Liver (tissue), 8 donors: ENCODE measurements at regions not wholly inside any gene's neighbourhood (a gene's known extent, or its start where the extent isn't known, plus 50 kb on each side); places are given as distances from the start of the nearest gene placed in this dataset.

Experiments
- DNase-seq: peaks from one replicate; pipeline ENCODE4 v3.0.0-alpha.2; 2017; ENCODE audit warnings: low spot score
- H3K27ac ChIP-seq, 2 donors: one replicate each; pipeline ENCODE4 v1.7.0; 2013; ENCODE audit warnings: inconsistent platforms in 2 of 2, low read length in 2 of 2, control low read depth in 1 of 2, low read depth in 1 of 2, mild to moderate bottlenecking in 1 of 2
- H3K27me3 ChIP-seq, 4 donors: one replicate each; pipeline versions ENCODE4 v1.6.1 to v1.7.0; 2013; ENCODE audit warnings: low read length in 3 of 4, inconsistent platforms in 1 of 4, mild to moderate bottlenecking in 1 of 4, moderate library complexity in 1 of 4; ENCODE audit not compliant: control insufficient read depth in 4 of 4, insufficient read depth in 4 of 4
- H3K36me3 ChIP-seq, 4 donors: one replicate each; pipeline versions ENCODE4 v1.6.1 to v1.7.0; 2013; ENCODE audit warnings: low read length in 3 of 4, mild to moderate bottlenecking in 3 of 4, low read depth in 1 of 4, moderate library complexity in 1 of 4; ENCODE audit not compliant: control insufficient read depth in 4 of 4, insufficient read depth in 3 of 4
- H3K4me1 ChIP-seq, 4 donors: one replicate each; pipeline versions ENCODE4 v1.6.1 to v1.7.0; 2013; ENCODE audit warnings: low read length in 3 of 4, mild to moderate bottlenecking in 3 of 4, moderate library complexity in 1 of 4; ENCODE audit not compliant: control insufficient read depth in 4 of 4, insufficient read depth in 4 of 4
- H3K4me3 ChIP-seq, 3 donors: one replicate each; pipeline versions ENCODE4 v1.6.1 to v1.7.0; 2013; ENCODE audit warnings: low read length in 3 of 3, control low read depth in 1 of 3, low read depth in 1 of 3, mild to moderate bottlenecking in 1 of 3
- H3K9ac ChIP-seq, 2 donors: one replicate each; pipeline ENCODE4 v1.7.0; 2013; ENCODE audit warnings: low read length in 2 of 2, mild to moderate bottlenecking in 2 of 2, moderate library complexity in 2 of 2, control low read depth in 1 of 2, low read depth in 1 of 2
- H3K9me3 ChIP-seq, 4 donors: one replicate each; pipeline versions ENCODE4 v1.6.1 to v1.7.0; 2013; ENCODE audit warnings: low read length in 3 of 4; ENCODE audit not compliant: control insufficient read depth in 4 of 4
- EGR1 ChIP-seq, 2 donors: IDR thresholded peaks; 2 replicates each; pipeline ENCODE4 v1.6.1; 2016 to 2018; ENCODE audit warnings: antibody characterized with exemption in 2 of 2, low read depth in 2 of 2
- FOXA1 ChIP-seq: IDR thresholded peaks from 2 replicates; pipeline ENCODE4 v1.6.1; 2016; ENCODE audit warnings: antibody characterized with exemption
- FOXA2 ChIP-seq: IDR thresholded peaks from 2 replicates; pipeline ENCODE4 v1.6.1; 2016; ENCODE audit warnings: antibody characterized with exemption
- GABPA ChIP-seq, 2 donors: IDR thresholded peaks in 1 of 2; conservative IDR thresholded peaks in 1 of 2; 2 replicates each; pipeline ENCODE4 v1.6.1; 2016; ENCODE audit warnings: antibody characterized with exemption in 2 of 2, mild to moderate bottlenecking in 1 of 2, moderate library complexity in 1 of 2
- HNF4A ChIP-seq, 2 donors: conservative IDR thresholded peaks; 2 replicates each; pipeline ENCODE4 v1.6.1; 2016; ENCODE audit warnings: antibody characterized with exemption in 2 of 2, mild to moderate bottlenecking in 2 of 2
- JUND ChIP-seq, 2 donors: IDR thresholded peaks; 2 replicates each; pipeline ENCODE4 v1.6.1; 2016; ENCODE audit warnings: antibody characterized with exemption in 2 of 2
- NR2F2 ChIP-seq: IDR thresholded peaks from 2 replicates; pipeline ENCODE4 v1.6.1; 2016; ENCODE audit warnings: antibody characterized with exemption
- RAD21 ChIP-seq, 2 donors: IDR thresholded peaks; 2 replicates each; pipeline ENCODE4 v1.6.1; 2016; ENCODE audit warnings: antibody characterized with exemption in 2 of 2, mild to moderate bottlenecking in 2 of 2
- RXRA ChIP-seq, 2 donors: IDR thresholded peaks; 2 replicates each; pipeline ENCODE4 v1.6.1; 2017 to 2018; ENCODE audit warnings: antibody characterized with exemption in 2 of 2, mild to moderate bottlenecking in 1 of 2
- SP1 ChIP-seq: IDR thresholded peaks from 2 replicates; pipeline ENCODE4 v1.6.1; 2018; ENCODE audit warnings: antibody characterized with exemption, mild to moderate bottlenecking
- WGBS: extraction: QIAGEN DNeasy Blood & Tissue Kit; methylation state at CpG from one replicate; pipeline ENCODE4 v1.1.7; 2013; 5-methylcytosine and 5-hydroxymethylcytosine counted together
- TF ChIP-seq, protein P1 (sequence below): IDR thresholded peaks from 2 replicates; pipeline ENCODE4 v1.6.1; 2016; ENCODE audit warnings: antibody characterized with exemption, mild to moderate bottlenecking
- TF ChIP-seq, protein P2 (sequence below): IDR thresholded peaks from 2 replicates; pipeline ENCODE4 v1.6.1; 2016; ENCODE audit warnings: antibody characterized with exemption
- TF ChIP-seq, protein P3 (sequence below): fragments of 150-350 bp; IDR thresholded peaks from 2 replicates; pipeline ENCODE4 v1.5.1; 2017; ENCODE audit warnings: improper control_type of control experiment, low read depth, low read length; ENCODE audit not compliant: missing input control
- TF ChIP-seq, protein P4 (sequence below): IDR thresholded peaks from 2 replicates; pipeline ENCODE4 v1.6.1; 2016; ENCODE audit warnings: antibody characterized with exemption
- donor health status: healthy.
- donor health status: healthy.
- donor health status: healthy.
- donor health status: healthy.
- donor health status: healthy.

DNA sequence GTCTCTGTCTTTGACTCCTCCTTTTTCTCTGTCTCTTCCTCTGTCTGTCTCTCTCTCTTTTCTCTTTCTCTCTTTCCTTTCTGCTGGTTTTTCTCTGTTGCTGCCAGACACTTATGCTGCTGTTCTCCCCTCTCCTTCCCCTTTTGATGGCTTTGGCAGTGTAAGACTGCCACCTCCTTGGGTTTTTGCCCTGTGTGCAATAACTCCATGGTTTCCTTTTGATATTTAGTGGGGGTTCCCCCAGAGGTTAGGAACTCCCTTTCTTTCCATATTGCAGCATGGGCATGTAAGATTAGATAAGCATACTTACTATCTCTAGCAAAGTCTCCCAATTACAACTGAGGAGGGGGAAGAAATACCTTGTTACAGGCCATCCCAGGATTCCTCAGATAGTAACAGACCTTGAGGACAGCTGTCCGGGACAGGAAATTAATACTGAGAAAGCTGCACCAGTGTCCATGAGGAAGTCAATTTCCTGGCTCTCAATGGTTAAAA lies 333.8 kb upstream of the RBMY1B start:
- Histone ChIP-seq H3K4me3 (no peak overlapping the region), H3K27ac (no peak overlapping the region), H3K27me3 (no peaks in the 10 kb centered on the region), H3K36me3 (no peaks in the 10 kb centered on the region), H3K4me1 (no peaks in the 10 kb centered on the region), H3K9me3 (no peaks in the 10 kb centered on the region), H3K9ac (no peak overlapping the region)
- TF ChIP-seq RAD21 (IDR thresholded peaks at IDR 0.05) (no peak), GABPA (IDR thresholded peaks at IDR 0.05 in 1 of 2, conservative IDR thresholded peaks at IDR 0.05 in 1 of 2) (no peak), HNF4A (conservative IDR thresholded peaks at IDR 0.05) (no peak), EGR1 (IDR thresholded peaks at IDR 0.05; ENCODE audit: low read depth in 2 of 2) (no peak)
- TF ChIP-seq, protein P1, sequence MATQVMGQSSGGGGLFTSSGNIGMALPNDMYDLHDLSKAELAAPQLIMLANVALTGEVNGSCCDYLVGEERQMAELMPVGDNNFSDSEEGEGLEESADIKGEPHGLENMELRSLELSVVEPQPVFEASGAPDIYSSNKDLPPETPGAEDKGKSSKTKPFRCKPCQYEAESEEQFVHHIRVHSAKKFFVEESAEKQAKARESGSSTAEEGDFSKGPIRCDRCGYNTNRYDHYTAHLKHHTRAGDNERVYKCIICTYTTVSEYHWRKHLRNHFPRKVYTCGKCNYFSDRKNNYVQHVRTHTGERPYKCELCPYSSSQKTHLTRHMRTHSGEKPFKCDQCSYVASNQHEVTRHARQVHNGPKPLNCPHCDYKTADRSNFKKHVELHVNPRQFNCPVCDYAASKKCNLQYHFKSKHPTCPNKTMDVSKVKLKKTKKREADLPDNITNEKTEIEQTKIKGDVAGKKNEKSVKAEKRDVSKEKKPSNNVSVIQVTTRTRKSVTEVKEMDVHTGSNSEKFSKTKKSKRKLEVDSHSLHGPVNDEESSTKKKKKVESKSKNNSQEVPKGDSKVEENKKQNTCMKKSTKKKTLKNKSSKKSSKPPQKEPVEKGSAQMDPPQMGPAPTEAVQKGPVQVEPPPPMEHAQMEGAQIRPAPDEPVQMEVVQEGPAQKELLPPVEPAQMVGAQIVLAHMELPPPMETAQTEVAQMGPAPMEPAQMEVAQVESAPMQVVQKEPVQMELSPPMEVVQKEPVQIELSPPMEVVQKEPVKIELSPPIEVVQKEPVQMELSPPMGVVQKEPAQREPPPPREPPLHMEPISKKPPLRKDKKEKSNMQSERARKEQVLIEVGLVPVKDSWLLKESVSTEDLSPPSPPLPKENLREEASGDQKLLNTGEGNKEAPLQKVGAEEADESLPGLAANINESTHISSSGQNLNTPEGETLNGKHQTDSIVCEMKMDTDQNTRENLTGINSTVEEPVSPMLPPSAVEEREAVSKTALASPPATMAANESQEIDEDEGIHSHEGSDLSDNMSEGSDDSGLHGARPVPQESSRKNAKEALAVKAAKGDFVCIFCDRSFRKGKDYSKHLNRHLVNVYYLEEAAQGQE: no peak
- TF ChIP-seq, protein P2, sequence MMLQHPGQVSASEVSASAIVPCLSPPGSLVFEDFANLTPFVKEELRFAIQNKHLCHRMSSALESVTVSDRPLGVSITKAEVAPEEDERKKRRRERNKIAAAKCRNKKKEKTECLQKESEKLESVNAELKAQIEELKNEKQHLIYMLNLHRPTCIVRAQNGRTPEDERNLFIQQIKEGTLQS: no peak
- DNase-seq: no peak
- 94% methylated on average over 1 of the region's 1 CpG for WGBS

DNA sequence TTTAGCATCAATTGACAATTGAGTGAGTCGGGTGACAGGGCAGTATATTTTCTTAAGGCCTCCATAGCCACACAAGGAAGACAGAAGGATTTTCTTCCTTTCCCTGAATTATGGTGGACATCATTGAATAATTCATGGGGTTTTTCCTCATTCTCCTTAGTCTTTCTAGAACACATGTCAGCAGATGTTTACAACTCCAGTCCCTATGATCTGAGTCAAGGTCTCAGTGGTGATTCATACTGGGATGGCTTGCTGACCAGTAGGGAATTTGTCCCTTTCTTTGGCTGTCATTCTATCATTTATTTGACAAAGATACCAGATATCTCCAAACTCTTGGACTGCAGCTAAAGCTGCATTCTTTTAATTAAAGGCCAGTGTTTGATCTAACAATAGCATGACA lies 332.9 kb upstream of the RBMY1B start:
- no peaks in the 10 kb centered on the region for H3K36me3 ChIP-seq
- H3K4me1 ChIP-seq: no peaks in the 10 kb centered on the region
- 89% methylated on average over 1 of the region's 1 CpG for WGBS
- H3K9ac ChIP-seq: no peak overlapping the region
- DNase-seq: no peak
- no peak overlapping the region for H3K27ac ChIP-seq
- H3K9me3 ChIP-seq: no peaks in the 10 kb centered on the region
- H3K27me3 ChIP-seq: no peaks in the 10 kb centered on the region
- H3K4me3 ChIP-seq: no peak overlapping the region
- TF ChIP-seq RAD21 (IDR thresholded peaks at IDR 0.05) (no peak), SP1 (no peak), EGR1 (IDR thresholded peaks at IDR 0.05; ENCODE audit: low read depth in 2 of 2) (no peak), JUND (IDR thresholded peaks at IDR 0.05) (no peak), NR2F2 (no peak), FOXA2 (no peak), GABPA (IDR thresholded peaks at IDR 0.05 in 1 of 2, conservative IDR thresholded peaks at IDR 0.05 in 1 of 2) (no peak), RXRA (IDR thresholded peaks at IDR 0.05) (no peak)
- TF ChIP-seq, protein P3, sequence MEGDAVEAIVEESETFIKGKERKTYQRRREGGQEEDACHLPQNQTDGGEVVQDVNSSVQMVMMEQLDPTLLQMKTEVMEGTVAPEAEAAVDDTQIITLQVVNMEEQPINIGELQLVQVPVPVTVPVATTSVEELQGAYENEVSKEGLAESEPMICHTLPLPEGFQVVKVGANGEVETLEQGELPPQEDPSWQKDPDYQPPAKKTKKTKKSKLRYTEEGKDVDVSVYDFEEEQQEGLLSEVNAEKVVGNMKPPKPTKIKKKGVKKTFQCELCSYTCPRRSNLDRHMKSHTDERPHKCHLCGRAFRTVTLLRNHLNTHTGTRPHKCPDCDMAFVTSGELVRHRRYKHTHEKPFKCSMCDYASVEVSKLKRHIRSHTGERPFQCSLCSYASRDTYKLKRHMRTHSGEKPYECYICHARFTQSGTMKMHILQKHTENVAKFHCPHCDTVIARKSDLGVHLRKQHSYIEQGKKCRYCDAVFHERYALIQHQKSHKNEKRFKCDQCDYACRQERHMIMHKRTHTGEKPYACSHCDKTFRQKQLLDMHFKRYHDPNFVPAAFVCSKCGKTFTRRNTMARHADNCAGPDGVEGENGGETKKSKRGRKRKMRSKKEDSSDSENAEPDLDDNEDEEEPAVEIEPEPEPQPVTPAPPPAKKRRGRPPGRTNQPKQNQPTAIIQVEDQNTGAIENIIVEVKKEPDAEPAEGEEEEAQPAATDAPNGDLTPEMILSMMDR: no peak

DNA sequence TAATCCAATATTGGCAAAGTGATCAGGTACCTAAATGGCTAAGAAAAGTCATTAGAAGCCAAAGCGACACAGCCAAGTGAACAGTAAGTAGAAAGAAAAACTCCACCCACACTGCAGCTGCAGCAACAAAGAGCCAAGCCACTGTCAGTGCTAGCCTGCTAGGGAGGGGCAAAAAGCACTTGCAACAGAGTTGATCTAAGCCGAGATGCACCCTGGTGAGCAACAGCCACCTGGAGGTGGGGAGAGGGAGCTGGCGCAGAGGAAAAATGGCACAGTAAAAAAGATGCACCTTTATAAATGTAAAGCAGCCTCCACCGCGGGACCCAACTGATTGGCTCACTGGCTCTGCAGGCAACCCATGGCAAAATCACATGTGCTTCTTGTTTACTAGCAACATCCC lies 330.2 kb upstream of the RBMY1B start:
- 63% methylated on average over 5 of the region's 5 CpGs for WGBS
- Histone ChIP-seq H3K4me1 (no peaks in the 10 kb centered on the region), H3K9me3 (no peaks in the 10 kb centered on the region), H3K4me3 (no peak overlapping the region), H3K9ac (no peak overlapping the region), H3K27ac (no peak overlapping the region), H3K27me3 (no peaks in the 10 kb centered on the region), H3K36me3 (no peaks in the 10 kb centered on the region)
- no peak for TF ChIP-seq JUND (IDR thresholded peaks at IDR 0.05)
- TF ChIP-seq, protein P3: no peak
- no peak for TF ChIP-seq EGR1 (IDR thresholded peaks at IDR 0.05; ENCODE audit: low read depth in 2 of 2)
- TF ChIP-seq RXRA (IDR thresholded peaks at IDR 0.05): no peak
- TF ChIP-seq, protein P4, sequence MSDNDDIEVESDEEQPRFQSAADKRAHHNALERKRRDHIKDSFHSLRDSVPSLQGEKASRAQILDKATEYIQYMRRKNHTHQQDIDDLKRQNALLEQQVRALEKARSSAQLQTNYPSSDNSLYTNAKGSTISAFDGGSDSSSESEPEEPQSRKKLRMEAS: no peak
- TF ChIP-seq HNF4A (conservative IDR thresholded peaks at IDR 0.05): no peak
- TF ChIP-seq FOXA1: no peak
- no peak for TF ChIP-seq RAD21 (IDR thresholded peaks at IDR 0.05)
- DNase-seq: no peak
